Pulmonary artery endothelial cell (primary cell): ENCODE measurements at regions not wholly inside any gene's neighbourhood (a gene's known extent, or its start where the extent isn't known, plus 50 kb on each side); places are given as distances from the start of the nearest gene placed in this dataset.

Source experiments
- DNase-seq: peaks from one replicate; pipeline ENCODE4 v3.0.0-alpha.2; 2011; ENCODE audit warnings: low read depth, low spot score

- DNase-seq = no peak
Observed at GRCh38 chr12:125222876-125223275, 157.6 kb downstream of the AACS start.

GRCh38 chr12:125225641-125226040 is 160.4 kb downstream of the AACS start:
- no peak for DNase-seq

- DNase-seq = no peak
Observed at GRCh38 chr12:125228519-125229260, 163.5 kb downstream of the AACS start.

GRCh38 chr12:125229878-125230530 is 164.8 kb downstream of the AACS start:
- DNase-seq = no peak

- DNase-seq = no peak
Observed at GRCh38 chr12:125233319-125233718, 168.1 kb downstream of the AACS start.

- DNase-seq = no peak
Observed at GRCh38 chr12:125239563-125239962, 174.3 kb downstream of the AACS start.

- DNase-seq = no peak
Observed at GRCh38 chr12:125240717-125241116, 175.5 kb downstream of the AACS start.

GRCh38 chr12:125243811-125244210 is 178.6 kb downstream of the AACS start:
- no peak for DNase-seq

- no peak for DNase-seq
Observed at GRCh38 chr12:125244338-125244737, 179.1 kb downstream of the AACS start.

- DNase-seq = no peak
Observed at GRCh38 chr12:125245581-125246557, 180.6 kb downstream of the AACS start.

- no peak for DNase-seq
Observed at GRCh38 chr12:125247477-125247876, 182.2 kb downstream of the AACS start.

GRCh38 chr12:125249066-125249824 is 184.0 kb downstream of the AACS start:
- DNase-seq = no peak

- no peak for DNase-seq
Observed at GRCh38 chr12:125249932-125250331, 184.7 kb downstream of the AACS start.

- no peak for DNase-seq
Observed at GRCh38 chr12:125254236-125254635, 189.0 kb downstream of the AACS start.

GRCh38 chr12:125254856-125255255 is 189.6 kb downstream of the AACS start:
- DNase-seq = no peak

GRCh38 chr12:125255935-125256633 is 190.8 kb downstream of the AACS start:
- DNase-seq = no peak

- no peak for DNase-seq
Observed at GRCh38 chr12:125256634-125256936, 191.3 kb downstream of the AACS start.

GRCh38 chr12:125259178-125259867 is 194.1 kb downstream of the AACS start:
- DNase-seq = no peak

GRCh38 chr12:125262851-125263250 is 197.6 kb downstream of the AACS start:
- no peak for DNase-seq

- DNase-seq = no peak
Observed at GRCh38 chr12:125263385-125263784, 198.2 kb downstream of the AACS start.
